Activated naive CD4-positive, alpha-beta T cell treated with anti-CD3 and anti-CD28 coated beads, Interleukin-2, amount 50 U/mL, for 16 hours (primary cell): ENCODE measurements at regions not wholly inside any gene's neighbourhood (a gene's known extent, or its start where the extent isn't known, plus 50 kb on each side); places are given as distances from the start of the nearest gene placed in this dataset.
"Not testable (repeated sequence)": the region's sequence is repeated elsewhere in the genome, so short reads cannot be mapped to it uniquely, and the experiment has no call there.

Experiments used
- DNase-seq: peaks from one replicate; pipeline ENCODE4 v3.0.0-alpha.2; 2020

GRCh38 chr1:116819081-116819480 lies 64.9 kb downstream of the CD2 start:
- DNase-seq = no peak

- no peak for DNase-seq
These were observed 66.1 kb downstream of the CD2 start for GRCh38 chr1:116820369-116820768.

GRCh38 chr1:116821763-116822162 lies 67.5 kb downstream of the CD2 start:
- DNase-seq = no peak

- DNase-seq = no peak
These were observed 70.5 kb downstream of the CD2 start for GRCh38 chr1:116824631-116825206.

GRCh38 chr1:116825207-116825719 lies 71.0 kb downstream of the CD2 start:
- DNase-seq = no peak

GRCh38 chr1:116825720-116826438 lies 71.6 kb downstream of the CD2 start:
- DNase-seq = no peak

GRCh38 chr1:116826818-116827606 lies 72.8 kb downstream of the CD2 start:
- DNase-seq = peak; percentile 74

GRCh38 chr1:116827607-116828105 lies 73.4 kb downstream of the CD2 start:
- DNase-seq = no peak

GRCh38 chr1:116832308-116832931 lies 77.3 kb upstream of the PTGFRN start:
- DNase-seq = no peak

GRCh38 chr1:116832932-116833578 lies 76.7 kb upstream of the PTGFRN start:
- DNase-seq = no peak

GRCh38 chr1:116833718-116834117 lies 76.0 kb upstream of the PTGFRN start:
- DNase-seq = no peak

- DNase-seq = no peak
These were observed 75.1 kb upstream of the PTGFRN start for GRCh38 chr1:116834595-116834994.

- no peak for DNase-seq
These were observed 74.6 kb upstream of the PTGFRN start for GRCh38 chr1:116835161-116835560.

- DNase-seq = no peak
These were observed 73.6 kb upstream of the PTGFRN start for GRCh38 chr1:116836099-116836498.

GRCh38 chr1:116841569-116842344 lies 68.0 kb upstream of the PTGFRN start:
- no peak for DNase-seq

GRCh38 chr1:116842654-116843053 lies 67.1 kb upstream of the PTGFRN start:
- DNase-seq = no peak

GRCh38 chr1:116844775-116845174 lies 64.9 kb upstream of the PTGFRN start:
- DNase-seq = no peak

- no peak for DNase-seq
These were observed 62.5 kb upstream of the PTGFRN start for GRCh38 chr1:116847190-116847589.

GRCh38 chr1:116847688-116848531 lies 61.8 kb upstream of the PTGFRN start:
- no peak for DNase-seq

- no peak for DNase-seq
These were observed 59.3 kb upstream of the PTGFRN start for GRCh38 chr1:116850436-116850835.

- not testable (repeated sequence) for DNase-seq
These were observed 58.5 kb upstream of the PTGFRN start for GRCh38 chr1:116851189-116851588.
